Hepatocyte (in vitro differentiated cells): ENCODE measurements at regions not wholly inside any gene's neighbourhood (a gene's known extent, or its start where the extent isn't known, plus 50 kb on each side); places are given as distances from the start of the nearest gene placed in this dataset.

ENCODE experiments used
- DNase-seq: peaks from one replicate; pipeline ENCODE4 v3.0.0-alpha.2; 2016; ENCODE audit warnings: low spot score
- H2AFZ ChIP-seq: fragments of 200-600 bp; sonication (generic); 2 replicates; pipeline ENCODE4 v1.6.0; 2016; ENCODE audit warnings: antibody characterized with exemption, mild to moderate bottlenecking
- H3K27ac ChIP-seq: fragments of 200-600 bp; sonication (generic); 2 replicates; pipeline ENCODE4 v1.5.1; 2016; ENCODE audit warnings: mild to moderate bottlenecking
- H3K27me3 ChIP-seq: fragments of 200-600 bp; sonication (generic); 2 replicates; pipeline ENCODE4 v1.6.1; 2016
- H3K36me3 ChIP-seq: fragments of 200-600 bp; sonication (generic); replicated peaks from 2 replicates; pipeline ENCODE4 v1.5.1; 2016; ENCODE audit warnings: low read depth; ENCODE audit not compliant: insufficient read depth
- H3K4me1 ChIP-seq: fragments of 200-600 bp; sonication (generic); 2 replicates; pipeline ENCODE4 v1.5.1; 2016; ENCODE audit warnings: mild to moderate bottlenecking, moderate library complexity; ENCODE audit not compliant: insufficient read depth
- H3K4me2 ChIP-seq: fragments of 200-600 bp; sonication (generic); 2 replicates; pipeline ENCODE4 v1.6.0; 2016
- H3K4me3 ChIP-seq: fragments of 200-600 bp; sonication (generic); 2 replicates; pipeline ENCODE4 v1.5.1; 2016; ENCODE audit warnings: mild to moderate bottlenecking
- H3K79me2 ChIP-seq: fragments of 200-600 bp; sonication (generic); 2 replicates; pipeline ENCODE4 v1.6.0; 2017; ENCODE audit warnings: mild to moderate bottlenecking
- H3K9me2 ChIP-seq: fragments of 200-600 bp; sonication (generic); replicated peaks from 2 replicates; pipeline ENCODE4 v1.6.0; 2017; ENCODE audit warnings: mild to moderate bottlenecking; ENCODE audit not compliant: insufficient read depth
- H3K9me3 ChIP-seq: fragments of 200-600 bp; sonication (generic); 2 replicates; pipeline ENCODE4 v1.5.1; 2016; ENCODE audit warnings: low read depth, mild to moderate bottlenecking
- H4K20me1 ChIP-seq: fragments of 200-600 bp; sonication (generic); 2 replicates; pipeline ENCODE4 v1.6.0; 2016; ENCODE audit warnings: mild to moderate bottlenecking; ENCODE audit not compliant: insufficient read depth, poor library complexity, severe bottlenecking
- CTCF ChIP-seq: fragments of 200-600 bp; sonication (generic); IDR thresholded peaks from 2 replicates; pipeline ENCODE4 v1.5.1; 2016; ENCODE audit warnings: antibody characterized with exemption, mild to moderate bottlenecking; ENCODE audit not compliant: poor library complexity
- EZH2 ChIP-seq: fragments of 200-600 bp; sonication (generic); IDR thresholded peaks from 2 replicates; pipeline ENCODE4 v1.6.1; 2016; ENCODE audit warnings: antibody characterized with exemption, mild to moderate bottlenecking, borderline replicate concordance
- EZH2phosphoT487 ChIP-seq: fragments of 200-600 bp; sonication (generic); IDR thresholded peaks from one replicate; pipeline ENCODE4 v1.6.1; 2018; ENCODE audit warnings: antibody characterized with exemption, mild to moderate bottlenecking, low read depth, moderate library complexity; ENCODE audit not compliant: unreplicated experiment, severe bottlenecking
- WGBS: methylation state at CpG from one replicate; pipeline ENCODE4 v1.1.6; 2016; ENCODE audit warnings: low lambda C conversion rate; ENCODE audit errors: missing lambda C conversion rate; 5-methylcytosine and 5-hydroxymethylcytosine counted together

- Histone ChIP-seq H4K20me1 (no peaks in the 10 kb centered on the region), H3K4me2 (no peak overlapping the region), H3K4me3 (no peak overlapping the region), H3K9me2 (no peaks in the 10 kb centered on the region), H3K27ac (peak overlapping the region; percentile 43), H3K4me1 (peaks cover 26% of the 10 kb centered on the region), H3K79me2 (no peaks in the 10 kb centered on the region), H2AFZ (peak overlapping the region; percentile 36), H3K27me3 (no peaks in the 10 kb centered on the region), H3K36me3 (no peaks in the 10 kb centered on the region), H3K9me3 (no peaks in the 10 kb centered on the region)
- TF ChIP-seq EZH2, result no peak
- no peak for DNase-seq
- 77% methylated on average over 4 of the region's 4 CpGs for WGBS
Measured at GRCh38 chr10:113384181-113384580, 168.7 kb upstream of the HABP2 start.

GRCh38 chr10:113385021-113385999 lies 167.5 kb upstream of the HABP2 start:
- DNase-seq, result peak; percentile 92
- Histone ChIP-seq H3K4me2 (peak overlapping the region; percentile 40), H3K9me2 (no peaks in the 10 kb centered on the region), H3K36me3 (no peaks in the 10 kb centered on the region), H3K9me3 (no peaks in the 10 kb centered on the region), H3K27me3 (no peaks in the 10 kb centered on the region), H3K79me2 (no peaks in the 10 kb centered on the region), H3K4me3 (no peak overlapping the region), H2AFZ (no peak overlapping the region), H3K27ac (peak overlapping the region; percentile 43), H4K20me1 (no peaks in the 10 kb centered on the region), H3K4me1 (peaks cover 26% of the 10 kb centered on the region)
- WGBS, result 29% methylated on average over 18 of the region's 18 CpGs
- TF ChIP-seq CTCF (peak; percentile 87), EZH2phosphoT487 (no peak)

GRCh38 chr10:113386005-113386404 lies 166.8 kb upstream of the HABP2 start:
- WGBS, result 75% methylated on average over 3 of the region's 3 CpGs
- no peak for DNase-seq
- Histone ChIP-seq H2AFZ (no peak overlapping the region), H3K27ac (no peak overlapping the region), H3K36me3 (no peaks in the 10 kb centered on the region), H3K4me3 (no peak overlapping the region), H3K9me2 (no peaks in the 10 kb centered on the region), H3K27me3 (no peaks in the 10 kb centered on the region), H3K9me3 (no peaks in the 10 kb centered on the region), H3K4me1 (peaks cover 26% of the 10 kb centered on the region), H3K79me2 (no peaks in the 10 kb centered on the region), H4K20me1 (no peaks in the 10 kb centered on the region), H3K4me2 (no peak overlapping the region)
- TF ChIP-seq EZH2phosphoT487 (no peak), EZH2 (no peak), CTCF (no peak)

DNA sequence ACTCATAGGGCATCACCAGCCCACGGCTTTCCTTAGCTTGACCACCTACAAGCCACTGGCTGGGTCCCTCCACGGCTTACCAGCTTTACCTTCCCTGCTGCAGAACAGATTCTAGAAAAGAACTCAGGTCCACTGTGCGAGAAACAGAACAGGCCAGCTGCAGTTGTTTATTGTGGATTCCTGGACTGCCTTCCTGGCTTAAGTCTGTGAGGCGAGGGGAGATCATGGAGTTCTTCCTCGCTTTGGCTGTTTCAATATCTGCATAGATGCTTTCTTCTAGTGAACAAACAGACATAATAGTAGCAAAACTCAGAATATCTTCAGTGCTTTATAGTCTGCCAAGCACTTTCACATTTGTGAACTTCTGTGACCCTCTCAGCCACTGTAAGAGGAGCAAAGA lies 162.9 kb upstream of the HABP2 start:
- H3K79me2 ChIP-seq, result no peaks in the 10 kb centered on the region
- WGBS, result 77% methylated on average over 5 of the region's 5 CpGs

More for the DNA sequence above, 162.9 kb upstream of the HABP2 start:
- H2AFZ ChIP-seq, result no peak overlapping the region
- H3K4me1 ChIP-seq, result peaks cover 8% of the 10 kb centered on the region
- no peak for DNase-seq
- no peak overlapping the region for H3K4me3 ChIP-seq
- no peak overlapping the region for H3K4me2 ChIP-seq
- H3K27ac ChIP-seq, result no peak overlapping the region
- no peaks in the 10 kb centered on the region for H3K9me3 ChIP-seq
- H3K36me3 ChIP-seq, result no peaks in the 10 kb centered on the region
- no peaks in the 10 kb centered on the region for H4K20me1 ChIP-seq
- H3K9me2 ChIP-seq, result no peaks in the 10 kb centered on the region
- H3K27me3 ChIP-seq, result no peaks in the 10 kb centered on the region
- no peak for TF ChIP-seq CTCF
- TF ChIP-seq EZH2, result no peak
- TF ChIP-seq EZH2phosphoT487, result no peak
